Kasumi-1 (cell line): ENCODE measurements at regions not wholly inside any gene's neighbourhood (a gene's known extent, or its start where the extent isn't known, plus 50 kb on each side); places are given as distances from the start of the nearest gene placed in this dataset.
"Not testable (repeated sequence)": the region's sequence is repeated elsewhere in the genome, so short reads cannot be mapped to it uniquely, and the experiment has no call there.

ENCODE experiments used
- DNase-seq, 2 experiments: peaks; one replicate each; lab custom pipeline; 2025; lab: John Stamatoyannopoulos, UW

DNA sequence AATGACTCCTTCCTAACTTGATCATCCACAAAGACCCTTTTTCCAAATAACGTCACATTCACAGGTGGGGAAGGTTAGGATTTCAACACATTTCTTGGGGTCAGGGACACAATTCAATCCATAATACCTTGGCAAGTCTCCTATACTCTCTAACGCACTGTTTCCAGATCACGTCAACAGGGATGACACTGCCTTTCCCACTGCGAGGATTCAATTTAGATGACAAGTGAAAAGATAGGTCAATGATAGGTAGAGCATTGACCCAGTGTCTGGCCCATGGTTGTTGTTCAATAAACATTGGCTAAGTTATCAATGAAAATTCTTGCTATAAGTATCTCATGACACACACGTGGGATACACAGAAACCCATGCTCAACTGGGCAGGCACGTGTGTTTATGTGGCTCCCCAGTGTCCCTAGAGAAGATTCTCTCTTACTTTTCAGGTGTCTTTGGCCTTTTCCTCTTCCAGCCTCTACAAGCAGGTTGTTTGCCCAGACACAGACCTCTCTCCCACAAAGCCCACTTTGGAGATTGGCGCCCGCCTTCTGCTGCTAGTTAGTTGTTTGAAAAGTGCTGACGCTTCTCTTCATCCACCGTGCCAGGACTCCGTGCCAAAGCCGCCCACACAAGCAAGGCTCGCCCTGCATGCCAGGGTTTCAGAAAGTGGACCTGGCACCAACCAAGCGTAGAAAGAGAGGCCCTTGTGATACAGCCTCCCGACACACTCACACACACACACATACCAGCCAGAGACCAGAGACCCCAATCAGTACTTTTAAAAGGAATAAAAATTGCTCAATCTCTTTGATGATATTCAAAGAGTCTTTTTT lies 594.5 kb downstream of the BNC2 start:
- DNase-seq, result no peak

GRCh38 chr9:16276866-16277265 lies 593.6 kb downstream of the BNC2 start:
- no peak for DNase-seq

DNA sequence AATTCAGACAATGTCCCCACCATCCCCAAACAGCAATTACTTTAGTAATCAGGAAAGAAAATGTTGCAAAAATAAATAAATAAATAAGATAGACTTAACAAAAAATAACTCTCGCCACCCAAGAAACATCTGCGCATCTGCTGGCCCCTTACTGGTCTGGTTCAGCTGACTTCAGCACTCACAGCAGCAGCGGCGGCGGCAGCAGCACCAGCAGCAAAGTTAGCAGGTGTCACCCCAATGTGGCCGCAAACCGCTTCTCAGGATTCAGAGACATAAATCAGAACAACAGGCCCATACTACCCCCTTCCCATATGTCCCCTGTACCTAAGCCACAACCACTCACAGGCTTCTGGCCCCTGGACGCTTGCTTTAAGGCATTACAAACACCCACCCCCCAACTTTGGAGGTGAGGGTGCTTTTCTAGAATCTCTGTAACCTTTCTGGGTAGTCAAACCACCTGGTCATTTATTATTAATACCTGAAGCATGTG lies 593.0 kb downstream of the BNC2 start:
- DNase-seq, result no peak

GRCh38 chr9:16278326-16278999 lies 592.0 kb downstream of the BNC2 start:
- no peak for DNase-seq

GRCh38 chr9:16281707-16282106 lies 588.8 kb downstream of the BNC2 start:
- no peak for DNase-seq

GRCh38 chr9:16282216-16282615 lies 588.3 kb downstream of the BNC2 start:
- DNase-seq, result no peak

- DNase-seq, result no peak
Measured at GRCh38 chr9:16282718-16283117, 587.8 kb downstream of the BNC2 start.

- DNase-seq, result no peak
Measured at GRCh38 chr9:16286160-16286559, 584.3 kb downstream of the BNC2 start.

DNA sequence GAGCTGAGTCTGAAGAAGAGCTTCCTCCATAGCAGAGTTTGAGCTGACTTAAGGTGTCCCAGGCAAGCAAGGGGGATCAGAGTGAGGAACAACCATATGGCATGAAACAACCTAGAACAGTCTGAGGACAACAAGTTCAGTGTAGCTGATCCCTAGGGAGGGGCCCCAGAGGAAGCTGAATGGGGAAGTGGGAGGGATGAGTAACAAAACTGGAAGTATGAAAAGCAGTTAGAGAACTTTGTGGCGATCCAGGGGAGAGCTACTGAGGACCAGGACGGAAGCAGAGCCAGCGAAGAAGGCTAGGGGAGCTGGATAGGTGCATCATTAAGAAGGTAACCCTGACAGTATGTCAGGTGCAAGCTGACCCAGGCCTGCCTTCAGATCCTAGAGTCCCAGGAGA lies 580.8 kb downstream of the BNC2 start:
- peak; percentile 2 to 22 for DNase-seq

DNA sequence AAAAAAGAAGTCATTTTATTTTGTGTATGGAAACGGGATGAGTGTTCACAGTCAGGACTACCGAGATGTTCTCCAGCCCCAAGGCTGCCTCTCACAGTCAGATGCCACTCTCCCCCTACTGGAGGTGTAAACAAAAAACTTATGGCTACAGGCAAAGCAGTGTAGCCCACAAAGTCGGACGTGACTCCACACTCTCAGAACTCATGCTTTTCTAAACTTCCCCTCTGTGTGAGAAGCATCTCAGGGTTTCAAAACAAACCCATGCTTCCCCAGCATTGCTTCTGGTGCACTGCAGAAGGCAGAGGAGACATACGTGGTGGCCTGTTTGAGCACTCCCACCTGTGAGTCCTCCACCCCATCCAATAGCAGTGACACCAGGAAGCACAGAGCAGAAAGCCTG lies 580.3 kb downstream of the BNC2 start:
- peak in 1 of 2 experiments; percentile 0 for DNase-seq

GRCh38 chr9:16291921-16292320 lies 578.5 kb downstream of the BNC2 start:
- DNase-seq, result no peak

DNA sequence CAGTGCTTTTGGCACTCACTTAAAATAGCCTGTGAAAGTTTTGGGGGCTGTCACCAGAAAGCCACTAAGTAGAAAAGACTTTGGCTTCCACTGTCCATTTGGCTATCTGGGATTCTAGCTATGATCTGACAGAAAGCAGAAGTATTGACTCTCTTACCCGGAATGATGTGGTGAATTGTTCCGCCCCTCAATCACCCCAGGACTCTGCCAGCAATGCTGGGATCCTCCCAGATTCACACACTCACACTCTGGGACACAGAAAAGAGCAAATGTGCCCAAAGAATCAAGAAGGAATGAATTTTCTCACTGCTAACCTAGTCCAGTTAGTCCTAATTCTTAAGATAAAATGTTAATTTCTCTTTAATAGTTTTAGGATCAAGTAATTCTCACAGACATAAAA lies 576.9 kb downstream of the BNC2 start:
- no peak for DNase-seq

DNA sequence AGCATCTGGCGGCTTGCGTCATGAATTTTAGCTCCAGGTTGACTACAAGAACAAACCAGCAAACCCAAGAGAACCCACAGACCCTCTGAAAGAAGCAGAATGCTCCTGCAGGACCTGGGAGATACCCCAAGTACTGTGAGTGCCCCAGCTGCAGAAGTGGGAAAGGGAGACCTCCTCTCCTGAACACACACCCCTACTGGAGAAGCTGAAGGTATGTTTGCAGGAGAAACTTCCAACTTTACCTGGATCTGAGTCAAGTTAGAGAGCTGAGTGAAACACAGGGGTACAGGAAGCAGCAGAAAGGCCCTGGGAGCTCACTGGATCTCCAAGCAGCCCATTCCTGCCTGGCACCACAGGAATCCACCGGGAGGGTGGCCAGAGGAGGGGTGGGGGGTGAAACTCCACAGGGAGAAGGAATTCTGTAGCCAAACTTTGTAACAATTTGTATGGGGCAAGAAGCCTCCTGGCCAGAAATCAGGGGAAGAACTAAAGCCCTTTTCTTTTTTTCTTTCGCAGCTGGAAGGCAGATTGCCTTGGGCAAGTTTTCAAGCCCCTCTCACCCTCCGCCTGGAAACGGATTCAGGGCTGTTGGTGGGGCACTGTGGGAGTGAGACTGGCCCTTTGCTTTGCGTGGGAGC lies 576.2 kb downstream of the BNC2 start:
- no peak for DNase-seq

DNA sequence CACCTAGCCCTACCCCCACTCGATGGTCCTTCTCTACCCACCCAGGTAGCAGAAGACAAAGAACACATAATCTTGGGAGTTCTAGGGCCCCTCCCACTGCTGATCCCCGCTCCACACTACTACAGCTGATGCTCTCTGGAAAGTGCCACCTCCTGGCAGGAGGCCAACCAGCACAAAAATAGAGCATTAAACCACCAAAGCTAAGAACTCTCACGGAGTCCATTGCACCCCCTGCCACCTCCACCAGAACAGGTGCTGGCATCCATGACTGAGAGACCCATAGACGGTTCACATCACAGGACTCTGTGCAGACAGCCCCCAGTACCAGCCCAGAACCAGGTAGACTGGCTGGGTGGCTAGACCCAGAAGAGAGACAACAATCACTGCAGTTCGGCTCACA lies 575.5 kb downstream of the BNC2 start:
- not testable (repeated sequence) for DNase-seq

- not testable (repeated sequence) for DNase-seq
Measured at GRCh38 chr9:16299368-16299767, 571.1 kb downstream of the BNC2 start.

- DNase-seq, result no peak
Measured at GRCh38 chr9:16303506-16303905, 567.0 kb downstream of the BNC2 start.

- no peak for DNase-seq
Measured at GRCh38 chr9:16304301-16304700, 566.2 kb downstream of the BNC2 start.

DNA sequence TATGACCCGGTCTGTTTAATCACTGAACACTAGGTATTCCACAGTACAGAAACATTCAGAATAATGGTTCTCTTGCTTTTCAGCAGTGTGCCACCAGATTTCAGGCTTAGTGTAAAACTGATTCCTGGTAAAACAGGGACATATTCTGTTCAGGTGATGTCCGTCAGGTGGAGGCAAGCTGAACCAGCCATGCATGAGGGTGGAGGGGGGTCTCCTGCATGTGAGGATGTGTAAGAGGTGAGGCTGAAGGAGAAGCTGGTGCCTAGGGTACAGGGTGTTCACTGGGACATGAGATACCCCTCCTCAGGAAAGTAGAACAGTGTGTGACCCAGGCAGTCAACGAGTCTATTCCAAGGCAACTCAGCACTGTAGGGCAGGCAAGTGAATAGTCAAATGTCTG lies 563.9 kb downstream of the BNC2 start:
- DNase-seq, result no peak

GRCh38 chr9:16307626-16308195 lies 562.8 kb downstream of the BNC2 start:
- DNase-seq, result no peak

- no peak for DNase-seq
Measured at GRCh38 chr9:16308645-16309044, 561.8 kb downstream of the BNC2 start.

DNA sequence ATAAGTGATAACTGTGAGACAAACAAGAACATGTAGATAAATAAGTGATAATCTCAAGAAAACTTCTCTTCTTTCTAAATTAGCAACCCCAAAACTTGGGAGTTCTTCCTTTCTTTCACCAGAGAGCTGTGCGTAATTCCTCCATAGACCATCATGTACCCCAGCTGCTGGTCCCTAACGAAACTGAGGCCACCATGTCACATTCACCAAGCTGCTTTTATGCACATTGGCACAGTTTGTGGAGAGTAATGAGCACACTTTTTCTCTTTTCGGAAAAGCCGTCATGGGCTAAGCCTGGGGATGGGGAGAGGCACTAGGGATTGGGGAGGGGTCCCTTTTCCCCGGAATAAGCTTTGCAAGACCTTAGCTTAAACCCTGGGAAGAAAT lies 561.4 kb downstream of the BNC2 start:
- DNase-seq, result no peak

DNA sequence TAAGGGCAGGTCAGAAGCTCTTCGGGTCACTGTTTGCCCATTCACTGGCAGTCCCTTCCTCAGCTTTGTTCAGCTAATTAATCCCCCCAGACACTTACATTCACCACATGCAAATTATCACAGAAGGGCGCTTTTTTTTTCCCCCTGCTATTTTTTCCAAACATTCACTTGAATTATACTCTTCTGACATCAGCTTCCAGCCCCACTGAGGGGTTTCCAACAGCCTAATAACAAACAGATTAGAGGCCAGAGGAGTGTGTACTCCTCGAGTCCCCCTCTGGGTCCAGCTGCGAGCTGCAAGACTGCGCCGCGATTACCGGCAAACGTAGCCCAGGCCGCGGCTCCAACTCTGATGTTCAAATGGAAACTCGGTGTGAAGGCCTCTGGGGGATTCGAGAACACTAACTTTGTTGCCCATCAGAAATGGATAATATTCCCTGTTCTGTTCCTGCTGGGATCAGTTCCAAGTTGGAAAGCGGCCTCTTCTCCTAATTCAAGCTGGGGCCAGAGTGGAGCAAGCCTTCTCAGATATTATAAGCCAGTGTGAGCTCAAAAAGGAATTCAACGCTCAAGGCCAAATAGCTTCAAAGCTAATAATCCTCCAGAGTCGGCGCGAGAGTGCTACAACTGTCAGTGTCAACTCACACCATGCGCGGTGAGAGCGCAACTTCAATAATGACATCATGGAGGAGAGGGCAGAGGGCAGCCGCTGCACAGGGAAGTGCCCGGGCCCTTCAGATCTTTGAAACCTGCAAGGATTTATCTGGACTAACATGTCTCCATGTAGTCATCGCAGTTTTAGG lies 560.8 kb downstream of the BNC2 start:
- DNase-seq, result no peak
